ENCODE measurements at regions not wholly inside any gene's neighbourhood (a gene's known extent, or its start where the extent isn't known, plus 50 kb on each side); places are given as distances from the start of the nearest gene placed in this dataset.
"Not testable (repeated sequence)": the region's sequence is repeated elsewhere in the genome, so short reads cannot be mapped to it uniquely, and the experiment has no call there.

GRCh38 chr6:155807243-155807642, 351.6 kb upstream of the NOX3 start:
- H3K18ac ChIP-seq (ENCODE audit: low read depth in 1 of 2, low read length in 2 of 2), result no peak overlapping the region
- no peaks in the 10 kb centered on the region for H3K4me1 ChIP-seq (ENCODE audit: control insufficient read depth, insufficient read depth, low read depth, low read length)
- H3K14ac ChIP-seq (ENCODE audit: low read length in 2 of 2), result no peak overlapping the region
- no peak overlapping the region for H2BK12ac ChIP-seq (ENCODE audit: low read length in 2 of 2)
- H3K27ac ChIP-seq (ENCODE audit: low read length, poor library complexity, severe bottlenecking), result no peak overlapping the region
- peaks cover 12% of the 10 kb centered on the region for H3K9me3 ChIP-seq (ENCODE audit: control insufficient read depth, low read length)
- no peak overlapping the region for H4K8ac ChIP-seq (ENCODE audit: low read length)
- DNase-seq, result no peak
- no peak overlapping the region for H3K4me2 ChIP-seq (ENCODE audit: low read length, poor library complexity, severe bottlenecking)
- no peak overlapping the region for H3K23ac ChIP-seq (ENCODE audit: low read length in 2 of 2)
- no peak overlapping the region for H3K9ac ChIP-seq (ENCODE audit: low read length)
- H2AFZ ChIP-seq (ENCODE audit: low read depth, low read length), result no peak overlapping the region
- H2BK5ac ChIP-seq (ENCODE audit: low read depth, low read length, poor library complexity, severe bottlenecking), result no peak overlapping the region
- 95% methylated on average over 4 of the region's 6 CpGs for WGBS
- no peak overlapping the region for H2BK15ac ChIP-seq (ENCODE audit: low read depth, poor library complexity, severe bottlenecking)
- H2BK120ac ChIP-seq (ENCODE audit: low read depth, low read length), result no peak overlapping the region
- no peaks in the 10 kb centered on the region for H3K27me3 ChIP-seq (ENCODE audit: control insufficient read depth in 1 of 2, insufficient read depth in 1 of 2, low read length in 2 of 2)
- H2AK5ac ChIP-seq (ENCODE audit: low read length, severe bottlenecking), result no peak overlapping the region
- H4K91ac ChIP-seq (ENCODE audit: low read length), result no peak overlapping the region
- no peaks in the 10 kb centered on the region for H3K79me1 ChIP-seq (replicated peaks; ENCODE audit: low read length, poor library complexity, severe bottlenecking)
- H3K4me3 ChIP-seq (ENCODE audit: insufficient read depth in 1 of 2, low read depth in 1 of 2, low read length in 2 of 2), result no peak overlapping the region
- H3K36me3 ChIP-seq (ENCODE audit: control insufficient read depth in 1 of 2, insufficient read depth in 2 of 2, low read depth in 1 of 2, low read length in 2 of 2), result no peaks in the 10 kb centered on the region
- no peak overlapping the region for H3K4ac ChIP-seq (ENCODE audit: low read depth in 1 of 2, low read length in 2 of 2)

DNA sequence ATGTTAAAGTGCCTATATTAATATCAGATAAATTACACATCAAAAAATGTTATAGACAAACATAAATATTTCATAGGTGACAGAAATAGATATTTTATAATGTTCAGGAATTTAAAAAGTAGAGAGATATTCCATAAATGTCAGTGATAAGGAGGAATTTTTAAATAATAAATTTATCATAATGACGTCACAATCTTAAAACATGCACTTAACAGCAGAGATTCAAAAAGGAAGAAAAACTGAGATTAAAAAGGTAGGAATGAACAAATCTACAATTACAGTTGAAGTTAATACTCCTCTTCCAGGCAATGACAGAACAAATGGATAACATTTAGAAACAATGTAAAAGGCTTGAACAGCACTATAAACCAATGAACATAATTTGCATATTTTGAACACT, 345.4 kb upstream of the NOX3 start:
- no peak overlapping the region for H3K18ac ChIP-seq (ENCODE audit: low read depth in 1 of 2, low read length in 2 of 2)
- no peak overlapping the region for H4K91ac ChIP-seq (ENCODE audit: low read length)
- H3K4me1 ChIP-seq (ENCODE audit: control insufficient read depth, insufficient read depth, low read depth, low read length), result no peaks in the 10 kb centered on the region
- no peak for DNase-seq
- H3K36me3 ChIP-seq (ENCODE audit: control insufficient read depth in 1 of 2, insufficient read depth in 2 of 2, low read depth in 1 of 2, low read length in 2 of 2), result no peaks in the 10 kb centered on the region
- H3K23ac ChIP-seq (ENCODE audit: low read length in 2 of 2), result no peak overlapping the region
- no peak overlapping the region for H2BK12ac ChIP-seq (ENCODE audit: low read length in 2 of 2)
- H3K4ac ChIP-seq (ENCODE audit: low read depth in 1 of 2, low read length in 2 of 2), result no peak overlapping the region
- H2BK5ac ChIP-seq (ENCODE audit: low read depth, low read length, poor library complexity, severe bottlenecking), result no peak overlapping the region
- no peak overlapping the region for H3K4me3 ChIP-seq (ENCODE audit: insufficient read depth in 1 of 2, low read depth in 1 of 2, low read length in 2 of 2)
- WGBS, result no CpG with 5 or more reads among the region's 1 CpG
- H3K79me1 ChIP-seq (replicated peaks; ENCODE audit: low read length, poor library complexity, severe bottlenecking), result no peaks in the 10 kb centered on the region
- no peak overlapping the region for H4K8ac ChIP-seq (ENCODE audit: low read length)
- no peak overlapping the region for H3K14ac ChIP-seq (ENCODE audit: low read length in 2 of 2)
- H3K9me3 ChIP-seq (ENCODE audit: control insufficient read depth, low read length), result peaks cover 10% of the 10 kb centered on the region
- H3K27ac ChIP-seq (ENCODE audit: low read length, poor library complexity, severe bottlenecking), result no peak overlapping the region
- no peak overlapping the region for H3K9ac ChIP-seq (ENCODE audit: low read length)
- H2AK5ac ChIP-seq (ENCODE audit: low read length, severe bottlenecking), result no peak overlapping the region
- H2BK15ac ChIP-seq (ENCODE audit: low read depth, poor library complexity, severe bottlenecking), result no peak overlapping the region
- H3K27me3 ChIP-seq (ENCODE audit: control insufficient read depth in 1 of 2, insufficient read depth in 1 of 2, low read length in 2 of 2), result no peaks in the 10 kb centered on the region
- no peak overlapping the region for H3K4me2 ChIP-seq (ENCODE audit: low read length, poor library complexity, severe bottlenecking)
- no peak overlapping the region for H2AFZ ChIP-seq (ENCODE audit: low read depth, low read length)
- no peak overlapping the region for H2BK120ac ChIP-seq (ENCODE audit: low read depth, low read length)

GRCh38 chr6:155798876-155799275, 343.2 kb upstream of the NOX3 start:
- not testable (repeated sequence) for H3K4ac ChIP-seq (ENCODE audit: low read depth in 1 of 2, low read length in 2 of 2); H2BK120ac ChIP-seq (ENCODE audit: low read depth, low read length); H2AFZ ChIP-seq (ENCODE audit: low read depth, low read length); H3K36me3 ChIP-seq (ENCODE audit: control insufficient read depth in 1 of 2, insufficient read depth in 2 of 2, low read depth in 1 of 2, low read length in 2 of 2); H2BK5ac ChIP-seq (ENCODE audit: low read depth, low read length, poor library complexity, severe bottlenecking); H3K23ac ChIP-seq (ENCODE audit: low read length in 2 of 2); H3K9ac ChIP-seq (ENCODE audit: low read length); H3K4me3 ChIP-seq (ENCODE audit: insufficient read depth in 1 of 2, low read depth in 1 of 2, low read length in 2 of 2); H3K4me1 ChIP-seq (ENCODE audit: control insufficient read depth, insufficient read depth, low read depth, low read length); H3K18ac ChIP-seq (ENCODE audit: low read depth in 1 of 2, low read length in 2 of 2); DNase-seq; H3K14ac ChIP-seq (ENCODE audit: low read length in 2 of 2); H4K8ac ChIP-seq (ENCODE audit: low read length); H3K27ac ChIP-seq (ENCODE audit: low read length, poor library complexity, severe bottlenecking); H3K4me2 ChIP-seq (ENCODE audit: low read length, poor library complexity, severe bottlenecking); H3K27me3 ChIP-seq (ENCODE audit: control insufficient read depth in 1 of 2, insufficient read depth in 1 of 2, low read length in 2 of 2); H3K79me1 ChIP-seq (replicated peaks; ENCODE audit: low read length, poor library complexity, severe bottlenecking); H2BK15ac ChIP-seq (ENCODE audit: low read depth, poor library complexity, severe bottlenecking); H2AK5ac ChIP-seq (ENCODE audit: low read length, severe bottlenecking); H2BK12ac ChIP-seq (ENCODE audit: low read length in 2 of 2); H4K91ac ChIP-seq (ENCODE audit: low read length)
- 93% methylated on average over 3 of the region's 3 CpGs for WGBS
- peaks cover 15% of the 10 kb centered on the region for H3K9me3 ChIP-seq (ENCODE audit: control insufficient read depth, low read length)

DNA sequence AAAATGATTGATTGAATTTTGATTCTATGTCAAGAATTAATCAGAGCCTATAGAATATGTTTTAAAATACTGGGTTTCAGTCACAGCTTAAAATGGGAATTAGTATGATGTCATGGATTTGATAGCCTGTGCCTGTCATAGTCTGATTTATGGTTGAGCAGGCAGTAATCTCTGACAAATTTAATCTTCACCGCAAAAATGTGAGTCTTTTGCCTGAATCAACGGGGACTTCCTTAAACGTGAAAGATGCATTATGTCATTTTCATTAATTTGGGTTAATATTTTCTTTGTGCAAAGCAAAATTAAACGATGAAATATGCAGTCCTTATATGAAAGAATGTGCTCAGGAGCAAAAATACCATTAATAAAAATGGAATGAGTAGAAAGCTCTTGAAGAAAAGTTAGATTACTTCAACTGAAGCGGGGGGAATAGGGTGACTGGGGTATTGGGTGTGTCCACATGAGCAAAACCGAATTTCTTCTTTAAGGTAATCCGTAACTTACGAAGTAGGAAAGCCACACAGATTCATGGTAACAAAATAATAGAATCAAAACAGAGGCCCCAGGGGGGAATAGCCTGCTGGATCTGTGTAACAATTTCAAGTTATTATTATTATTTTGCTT, 339.6 kb upstream of the NOX3 start:
- no peak for DNase-seq
- Histone ChIP-seq H3K79me1 (replicated peaks; ENCODE audit: low read length, poor library complexity, severe bottlenecking) (no peaks in the 10 kb centered on the region), H2BK12ac (ENCODE audit: low read length in 2 of 2) (no peak overlapping the region), H2BK5ac (ENCODE audit: low read depth, low read length, poor library complexity, severe bottlenecking) (no peak overlapping the region), H2BK120ac (ENCODE audit: low read depth, low read length) (no peak overlapping the region), H2AFZ (ENCODE audit: low read depth, low read length) (no peak overlapping the region), H3K36me3 (ENCODE audit: control insufficient read depth in 1 of 2, insufficient read depth in 2 of 2, low read depth in 1 of 2, low read length in 2 of 2) (no peaks in the 10 kb centered on the region), H3K4me2 (ENCODE audit: low read length, poor library complexity, severe bottlenecking) (no peak overlapping the region), H2AK5ac (ENCODE audit: low read length, severe bottlenecking) (no peak overlapping the region), H3K4me1 (ENCODE audit: control insufficient read depth, insufficient read depth, low read depth, low read length) (no peaks in the 10 kb centered on the region), H3K23ac (ENCODE audit: low read length in 2 of 2) (no peak overlapping the region), H3K27me3 (ENCODE audit: control insufficient read depth in 1 of 2, insufficient read depth in 1 of 2, low read length in 2 of 2) (no peaks in the 10 kb centered on the region), H3K4ac (ENCODE audit: low read depth in 1 of 2, low read length in 2 of 2) (no peak overlapping the region), H3K9ac (ENCODE audit: low read length) (no peak overlapping the region), H3K9me3 (ENCODE audit: control insufficient read depth, low read length) (peaks cover 17% of the 10 kb centered on the region), H4K8ac (ENCODE audit: low read length) (no peak overlapping the region), H3K14ac (ENCODE audit: low read length in 2 of 2) (no peak overlapping the region), H3K4me3 (ENCODE audit: insufficient read depth in 1 of 2, low read depth in 1 of 2, low read length in 2 of 2) (no peak overlapping the region), H3K18ac (ENCODE audit: low read depth in 1 of 2, low read length in 2 of 2) (no peak overlapping the region), H4K91ac (ENCODE audit: low read length) (no peak overlapping the region), H3K27ac (ENCODE audit: low read length, poor library complexity, severe bottlenecking) (peak overlapping the region; percentile 34), H2BK15ac (ENCODE audit: low read depth, poor library complexity, severe bottlenecking) (no peak overlapping the region)
- WGBS, result 93% methylated on average over 5 of the region's 8 CpGs
